Neuron (in vitro differentiated cells): ENCODE measurements at regions not wholly inside any gene's neighbourhood (a gene's known extent, or its start where the extent isn't known, plus 50 kb on each side); places are given as distances from the start of the nearest gene placed in this dataset.

Experiments used
- H2AFZ ChIP-seq: one replicate; pipeline ENCODE4 v1.6.1; 2013; ENCODE audit warnings: low read depth, mild to moderate bottlenecking, inconsistent platforms, low read length, moderate library complexity
- H3K27me3 ChIP-seq: one replicate; pipeline ENCODE4 v1.6.1; 2013; ENCODE audit warnings: low read length; ENCODE audit not compliant: insufficient read depth
- H3K36me3 ChIP-seq: one replicate; pipeline ENCODE4 v1.6.1; 2013; ENCODE audit warnings: low read length; ENCODE audit not compliant: insufficient read depth
- H3K4me1 ChIP-seq: one replicate; pipeline ENCODE4 v1.6.1; 2013; ENCODE audit warnings: low read length; ENCODE audit not compliant: insufficient read depth
- H3K4me3 ChIP-seq: 2 replicates; pipeline ENCODE4 v1.5.1; 2013; ENCODE audit warnings: mild to moderate bottlenecking, low read length, moderate library complexity
- H3K9me3 ChIP-seq: one replicate; pipeline ENCODE4 v1.6.1; 2013; ENCODE audit warnings: low read length

DNA sequence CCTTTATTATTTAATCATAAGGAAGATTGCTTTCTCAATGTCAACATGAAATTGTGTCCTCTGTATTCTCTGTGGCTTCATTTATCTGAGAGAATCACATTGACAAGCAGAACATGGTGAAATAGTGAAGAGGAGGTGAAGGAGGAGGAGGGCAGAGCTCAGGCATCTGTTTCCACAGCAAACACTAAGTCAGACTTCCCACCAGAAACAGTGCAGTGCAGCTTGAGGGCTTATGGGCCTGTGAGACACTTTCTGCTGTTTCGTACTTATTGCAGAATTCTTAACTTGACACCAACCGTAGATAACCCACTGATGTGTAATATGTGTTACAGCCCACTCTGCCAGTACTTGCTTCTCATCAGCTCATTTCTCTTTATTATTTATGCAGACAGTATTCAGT is 386.3 kb downstream of the DIRAS2 start:
- Histone ChIP-seq H3K9me3 (no peaks in the 10 kb centered on the region), H3K36me3 (no peaks in the 10 kb centered on the region), H3K4me1 (no peaks in the 10 kb centered on the region), H3K4me3 (no peak overlapping the region), H3K27me3 (no peaks in the 10 kb centered on the region), H2AFZ (no peak overlapping the region)

DNA sequence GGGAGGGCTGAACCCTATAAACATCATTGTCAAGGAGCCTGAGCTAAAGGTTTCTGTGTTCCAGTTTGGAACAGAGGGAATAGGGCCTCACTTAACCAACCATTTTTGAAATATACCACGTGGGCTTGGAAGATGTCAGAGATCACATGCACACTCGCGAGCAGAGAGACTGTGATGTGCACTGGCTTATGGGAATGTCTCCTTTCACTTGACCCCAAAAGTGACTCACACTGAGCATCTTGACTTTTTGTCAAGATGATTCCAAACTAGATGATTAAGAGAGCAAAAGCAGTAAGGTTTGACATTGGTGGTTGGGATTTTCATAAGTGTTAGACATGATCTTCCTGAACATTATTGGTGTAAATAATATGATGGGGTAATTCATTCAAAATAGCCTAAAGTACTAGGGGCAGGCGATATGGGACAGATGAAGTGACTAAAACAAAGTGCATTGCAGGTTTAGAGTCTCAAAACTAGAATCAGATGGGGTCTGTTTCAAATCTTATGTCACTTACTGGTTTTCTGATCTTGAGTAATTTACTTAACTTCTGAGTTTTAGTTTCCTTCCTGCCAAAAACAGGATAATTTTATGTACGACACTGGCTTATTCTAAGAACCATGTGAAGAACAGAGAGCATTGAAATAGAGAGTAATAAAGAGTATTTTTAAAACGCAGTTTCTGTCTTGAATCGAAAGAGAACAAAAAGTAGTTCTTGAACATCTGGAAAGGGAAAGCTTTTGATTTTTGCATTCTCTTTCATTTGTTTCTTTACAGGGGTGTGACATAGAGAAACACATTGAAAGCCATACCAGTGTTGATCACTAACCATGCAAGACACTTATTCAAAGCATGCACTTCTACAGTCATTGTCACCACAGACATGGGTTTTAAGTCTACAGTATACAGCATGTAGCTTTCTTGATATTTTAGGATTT is 383.0 kb downstream of the DIRAS2 start:
- Histone ChIP-seq H3K9me3 (no peaks in the 10 kb centered on the region), H3K27me3 (no peaks in the 10 kb centered on the region), H3K4me3 (no peak overlapping the region), H3K4me1 (no peaks in the 10 kb centered on the region), H3K36me3 (no peaks in the 10 kb centered on the region), H2AFZ (no peak overlapping the region)

DNA sequence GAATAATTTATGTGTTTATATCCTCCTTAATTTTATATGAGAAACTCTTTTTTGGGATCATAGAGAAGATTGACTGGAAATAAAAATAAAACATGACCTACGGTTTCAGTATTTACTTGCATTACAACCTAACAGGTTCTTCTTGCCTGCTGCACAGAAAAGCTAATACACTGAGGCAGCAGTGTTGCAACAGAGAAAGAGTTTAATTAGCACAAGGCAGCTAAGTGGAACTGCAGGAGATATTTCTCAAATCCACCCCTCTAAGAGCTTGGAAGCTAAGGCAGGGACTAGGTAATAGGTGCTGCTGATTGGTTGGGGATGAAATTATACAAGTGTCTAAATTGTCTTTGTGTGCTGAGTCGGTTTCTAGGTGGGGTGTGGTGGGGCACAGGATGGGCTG is 380.9 kb downstream of the DIRAS2 start:
- Histone ChIP-seq H2AFZ (no peak overlapping the region), H3K27me3 (no peaks in the 10 kb centered on the region), H3K36me3 (no peaks in the 10 kb centered on the region), H3K4me3 (no peak overlapping the region), H3K4me1 (no peaks in the 10 kb centered on the region), H3K9me3 (no peaks in the 10 kb centered on the region)

DNA sequence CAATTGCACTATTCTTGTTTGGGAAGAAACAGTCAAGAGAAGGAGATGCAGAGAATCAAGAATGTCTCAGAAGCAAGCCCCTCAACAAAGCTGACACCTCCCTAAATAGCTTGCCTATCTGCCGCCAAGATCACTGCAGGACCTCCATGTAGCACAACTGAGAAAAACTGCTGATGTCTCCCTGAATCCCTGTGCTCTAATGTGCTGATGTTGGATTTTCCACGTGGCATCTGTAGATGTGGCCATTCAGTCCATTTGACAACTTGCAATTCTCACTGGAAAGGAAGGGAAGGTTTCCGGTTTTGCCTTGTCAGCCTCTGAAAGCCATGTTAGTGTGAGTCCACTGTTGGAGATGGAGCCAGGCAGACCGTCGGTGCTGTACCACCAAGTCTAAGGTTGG is 374.0 kb downstream of the DIRAS2 start:
- Histone ChIP-seq H3K4me1 (peaks cover 12% of the 10 kb centered on the region), H3K36me3 (no peaks in the 10 kb centered on the region), H3K9me3 (no peaks in the 10 kb centered on the region), H3K27me3 (no peaks in the 10 kb centered on the region), H2AFZ (no peak overlapping the region), H3K4me3 (no peak overlapping the region)

DNA sequence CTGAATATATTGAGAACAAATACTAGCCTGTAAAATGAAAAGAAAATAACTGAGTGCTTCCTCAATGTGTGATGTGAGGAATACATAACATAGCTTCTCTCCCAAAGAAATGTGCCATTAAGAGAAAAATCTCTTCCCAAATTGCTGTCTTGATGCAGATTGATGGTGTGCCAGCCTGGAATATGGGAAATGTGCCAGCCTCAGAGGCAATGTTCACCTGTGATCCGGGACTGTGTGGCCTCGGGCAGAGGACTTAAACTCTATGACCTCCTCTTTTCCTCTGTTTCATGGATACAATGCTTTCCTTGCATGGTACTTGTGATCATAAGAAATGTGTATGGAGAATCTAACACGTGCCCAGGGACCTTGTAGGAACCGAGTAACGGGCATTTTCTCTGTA is 370.9 kb downstream of the DIRAS2 start:
- Histone ChIP-seq H3K27me3 (no peaks in the 10 kb centered on the region), H3K36me3 (no peaks in the 10 kb centered on the region), H2AFZ (no peak overlapping the region), H3K9me3 (no peaks in the 10 kb centered on the region), H3K4me1 (peaks cover 15% of the 10 kb centered on the region), H3K4me3 (no peak overlapping the region)

DNA sequence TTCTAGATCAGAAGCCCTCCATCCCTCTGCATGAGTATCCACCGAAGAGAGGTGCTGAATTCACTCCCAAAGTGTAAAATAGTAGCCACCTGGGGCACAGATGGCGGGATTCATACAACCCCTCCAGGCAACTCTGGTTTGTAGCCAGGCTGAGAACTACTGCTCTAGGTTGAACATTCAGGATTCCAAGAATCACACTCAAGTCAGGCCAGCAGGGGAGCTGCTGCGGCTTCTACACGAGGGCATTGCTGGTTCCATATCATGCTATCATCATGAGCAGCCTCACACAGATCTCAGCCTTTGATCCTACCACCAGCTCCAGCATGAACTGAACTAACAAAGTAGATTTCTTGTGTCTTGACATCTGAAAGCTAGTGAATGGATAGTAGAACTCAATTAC is 367.9 kb downstream of the DIRAS2 start:
- no peaks in the 10 kb centered on the region for H3K9me3 ChIP-seq
- no peak overlapping the region for H3K4me3 ChIP-seq
- H3K27me3 ChIP-seq: no peaks in the 10 kb centered on the region
- H2AFZ ChIP-seq: no peak overlapping the region
- no peaks in the 10 kb centered on the region for H3K36me3 ChIP-seq
- H3K4me1 ChIP-seq: peaks cover 15% of the 10 kb centered on the region

DNA sequence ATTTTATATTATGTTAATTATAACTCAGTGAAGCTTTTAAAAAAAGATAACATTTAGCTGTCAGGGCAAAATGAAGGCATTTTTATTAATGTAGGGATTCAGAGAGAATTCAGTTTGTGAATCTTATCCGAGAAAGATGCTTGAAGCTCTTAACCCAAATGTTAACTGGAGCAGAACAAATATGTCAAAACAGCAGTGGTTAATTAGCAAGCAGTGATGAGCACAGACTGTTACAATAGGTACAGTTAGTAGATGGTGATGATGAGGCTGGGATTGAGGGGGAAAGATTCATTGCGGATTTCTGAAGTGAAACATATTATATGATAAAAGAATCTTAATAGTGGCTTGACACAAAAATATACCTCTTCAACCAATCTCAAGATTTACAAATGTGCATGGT is 356.7 kb downstream of the DIRAS2 start:
- H3K4me3 ChIP-seq: no peak overlapping the region
- no peaks in the 10 kb centered on the region for H3K4me1 ChIP-seq
- no peaks in the 10 kb centered on the region for H3K9me3 ChIP-seq
- H2AFZ ChIP-seq: no peak overlapping the region
- H3K27me3 ChIP-seq: no peaks in the 10 kb centered on the region
- H3K36me3 ChIP-seq: no peaks in the 10 kb centered on the region

DNA sequence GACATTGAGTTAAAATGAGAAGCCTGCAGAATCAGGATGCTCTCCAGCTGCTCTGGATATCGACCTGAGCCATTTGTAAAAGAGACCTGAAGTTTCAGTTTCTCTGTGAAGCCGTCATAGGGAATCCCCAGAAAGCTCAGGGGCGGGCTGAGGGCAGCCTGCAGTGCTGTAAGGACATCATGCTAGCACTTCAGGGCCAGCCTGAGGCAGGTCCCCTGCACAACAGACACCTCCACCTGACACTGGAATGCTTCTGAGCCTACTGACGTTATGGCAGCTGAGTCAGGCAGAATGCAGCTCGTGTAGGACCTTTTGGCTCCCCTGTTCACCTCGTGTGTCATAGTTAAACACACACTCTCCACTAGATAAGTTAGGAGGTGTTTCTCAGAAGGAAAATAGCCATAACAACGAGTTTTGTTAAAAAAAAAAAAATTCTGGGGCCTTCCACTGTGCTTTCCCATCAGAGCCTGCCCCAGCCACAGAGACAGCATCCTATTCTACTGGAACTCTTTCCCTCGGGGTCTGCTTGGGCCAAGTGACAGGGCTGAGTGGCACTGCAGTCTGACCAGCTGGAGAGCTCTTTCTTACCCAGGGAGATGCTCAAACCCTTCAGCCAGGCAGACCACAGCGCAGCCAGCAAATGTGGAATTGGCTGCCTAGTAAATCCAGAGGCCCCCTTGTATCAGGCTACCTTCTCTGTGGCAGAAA is 354.9 kb downstream of the DIRAS2 start:
- Histone ChIP-seq H3K36me3 (no peaks in the 10 kb centered on the region), H3K27me3 (peaks cover 4% of the 10 kb centered on the region), H3K4me1 (no peaks in the 10 kb centered on the region), H3K9me3 (no peaks in the 10 kb centered on the region), H3K4me3 (no peak overlapping the region), H2AFZ (no peak overlapping the region)

DNA sequence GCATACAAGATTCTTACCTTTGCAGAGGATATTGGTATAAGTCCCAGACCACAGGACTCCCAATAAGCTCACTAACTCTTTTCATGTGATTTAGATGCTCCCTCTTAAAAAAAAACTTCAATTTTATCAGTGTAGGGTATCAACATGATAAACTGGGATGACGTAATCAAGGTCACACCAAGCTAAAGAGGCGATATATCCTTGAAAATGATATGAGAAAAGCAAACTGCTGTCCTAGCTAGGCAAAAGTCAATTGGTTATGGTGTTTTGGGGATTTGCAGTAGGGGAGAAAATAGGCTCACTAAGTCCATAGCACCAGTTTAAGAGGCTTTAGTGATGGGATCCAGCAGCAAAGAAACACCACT is 354.4 kb downstream of the DIRAS2 start:
- H3K4me3 ChIP-seq: no peak overlapping the region
- H3K4me1 ChIP-seq: no peaks in the 10 kb centered on the region
- peaks cover 4% of the 10 kb centered on the region for H3K27me3 ChIP-seq
- H3K36me3 ChIP-seq: no peaks in the 10 kb centered on the region
- H2AFZ ChIP-seq: no peak overlapping the region
- H3K9me3 ChIP-seq: no peaks in the 10 kb centered on the region

DNA sequence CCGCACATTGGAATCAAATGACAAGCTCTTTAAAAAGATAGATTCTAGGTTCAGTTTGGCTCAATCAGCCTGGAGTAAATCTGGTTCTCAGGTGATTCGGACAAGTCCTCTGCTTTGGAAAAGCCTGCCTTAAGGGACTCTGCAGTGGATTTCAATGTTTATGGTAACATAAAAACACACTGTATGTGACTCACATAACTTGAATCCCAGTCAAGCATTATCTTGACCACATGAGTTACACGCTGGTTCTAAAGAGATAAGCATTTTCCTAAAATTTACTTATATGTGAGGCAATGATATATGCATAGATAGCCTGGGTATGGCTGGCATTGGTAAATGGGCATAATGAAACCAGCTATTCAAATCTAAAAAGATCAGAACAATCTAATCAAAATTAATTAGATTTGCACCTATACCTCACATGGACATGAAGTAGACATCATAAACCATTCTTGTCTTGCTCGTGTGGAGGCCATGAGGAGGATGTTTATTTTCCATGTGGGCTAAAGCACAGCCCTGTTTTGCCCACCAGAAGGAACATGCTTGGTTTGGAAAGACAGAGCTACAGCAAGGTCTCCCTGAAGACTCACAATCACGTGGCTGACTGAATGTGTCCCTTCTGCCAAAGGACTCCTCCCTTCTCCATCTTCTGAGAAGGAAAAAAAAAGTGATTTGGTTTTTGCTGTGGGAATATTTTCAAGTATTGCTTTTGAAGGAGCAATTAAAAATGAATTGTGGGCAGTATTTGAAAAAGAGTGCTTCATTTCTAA is 351.7 kb downstream of the DIRAS2 start:
- no peaks in the 10 kb centered on the region for H3K36me3 ChIP-seq
- no peak overlapping the region for H3K4me3 ChIP-seq
- H3K9me3 ChIP-seq: no peaks in the 10 kb centered on the region
- H3K27me3 ChIP-seq: peaks cover 4% of the 10 kb centered on the region
- no peaks in the 10 kb centered on the region for H3K4me1 ChIP-seq
- H2AFZ ChIP-seq: no peak overlapping the region

DNA sequence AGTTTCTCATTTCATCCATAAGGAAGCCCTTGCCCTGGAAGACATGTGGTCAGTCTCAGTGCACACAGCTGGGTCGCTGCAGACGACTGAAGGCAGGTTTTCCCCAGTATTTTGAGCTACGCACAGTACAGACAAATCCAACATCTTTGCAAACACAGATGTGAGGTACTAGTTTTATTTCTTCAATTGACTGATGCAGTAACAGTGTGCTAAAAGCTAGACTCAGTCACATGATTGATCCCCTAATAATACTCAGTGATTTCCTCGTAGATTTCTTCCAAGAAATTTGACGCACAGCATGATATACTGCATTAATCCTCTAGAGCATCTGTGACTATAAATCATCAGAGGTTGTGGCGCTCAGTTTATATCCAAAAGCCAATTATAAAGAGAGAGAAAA is 346.1 kb downstream of the DIRAS2 start:
- no peak overlapping the region for H3K4me3 ChIP-seq
- no peaks in the 10 kb centered on the region for H3K36me3 ChIP-seq
- peaks cover 4% of the 10 kb centered on the region for H3K27me3 ChIP-seq
- H3K4me1 ChIP-seq: peaks cover 14% of the 10 kb centered on the region
- no peak overlapping the region for H2AFZ ChIP-seq
- no peaks in the 10 kb centered on the region for H3K9me3 ChIP-seq

DNA sequence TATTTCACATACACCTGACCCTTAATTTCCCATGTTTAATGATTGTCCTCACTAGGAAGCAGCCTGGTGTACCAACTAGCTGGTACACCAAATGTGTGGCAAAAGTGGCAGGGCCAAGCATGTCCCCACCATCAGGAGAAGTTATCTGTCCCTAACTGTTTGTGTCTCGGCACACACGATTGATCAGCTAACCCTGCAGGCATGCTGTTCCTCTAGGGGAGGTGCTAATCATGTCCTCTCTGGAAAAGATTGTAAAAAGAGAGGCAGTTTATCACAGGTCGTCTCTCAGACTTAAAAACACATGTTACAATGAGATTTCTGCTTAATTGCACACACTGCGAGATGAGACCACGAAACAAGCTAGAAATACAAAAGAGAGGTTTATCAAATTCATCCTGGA is 342.7 kb downstream of the DIRAS2 start:
- H3K27me3 ChIP-seq: no peaks in the 10 kb centered on the region

More for the DNA sequence above, 342.7 kb downstream of the DIRAS2 start:
- no peak overlapping the region for H3K4me3 ChIP-seq
- H3K9me3 ChIP-seq: no peaks in the 10 kb centered on the region
- H3K4me1 ChIP-seq: peaks cover 14% of the 10 kb centered on the region
- H3K36me3 ChIP-seq: no peaks in the 10 kb centered on the region
- no peak overlapping the region for H2AFZ ChIP-seq
